MG63 (cell line): ENCODE measurements at regions not wholly inside any gene's neighbourhood (a gene's known extent, or its start where the extent isn't known, plus 50 kb on each side); places are given as distances from the start of the nearest gene placed in this dataset.
"Not testable (repeated sequence)": the region's sequence is repeated elsewhere in the genome, so short reads cannot be mapped to it uniquely, and the experiment has no call there.

Experiments used
- DNase-seq: peaks from one replicate; pipeline ENCODE4 v3.0.0-alpha.2; 2020
- H3K27me3 ChIP-seq: fragments of 250-450 bp; sonication (Bioruptor Pico); 2 replicates; pipeline ENCODE4 v1.5.1; 2020; ENCODE audit warnings: mild to moderate bottlenecking, moderate library complexity
- H3K36me3 ChIP-seq: fragments of 250-450 bp; sonication (Bioruptor Pico); 2 replicates; pipeline ENCODE4 v1.5.1; 2020; ENCODE audit warnings: mild to moderate bottlenecking, moderate library complexity
- H3K4me3 ChIP-seq: fragments of 250-450 bp; sonication (Bioruptor Pico); 2 replicates; pipeline ENCODE4 v1.5.1; 2020; ENCODE audit warnings: mild to moderate bottlenecking, moderate library complexity
- H3K9me3 ChIP-seq: fragments of 250-450 bp; sonication (Bioruptor Pico); 2 replicates; pipeline ENCODE4 v1.5.1; 2020; ENCODE audit warnings: mild to moderate bottlenecking, moderate library complexity

DNA sequence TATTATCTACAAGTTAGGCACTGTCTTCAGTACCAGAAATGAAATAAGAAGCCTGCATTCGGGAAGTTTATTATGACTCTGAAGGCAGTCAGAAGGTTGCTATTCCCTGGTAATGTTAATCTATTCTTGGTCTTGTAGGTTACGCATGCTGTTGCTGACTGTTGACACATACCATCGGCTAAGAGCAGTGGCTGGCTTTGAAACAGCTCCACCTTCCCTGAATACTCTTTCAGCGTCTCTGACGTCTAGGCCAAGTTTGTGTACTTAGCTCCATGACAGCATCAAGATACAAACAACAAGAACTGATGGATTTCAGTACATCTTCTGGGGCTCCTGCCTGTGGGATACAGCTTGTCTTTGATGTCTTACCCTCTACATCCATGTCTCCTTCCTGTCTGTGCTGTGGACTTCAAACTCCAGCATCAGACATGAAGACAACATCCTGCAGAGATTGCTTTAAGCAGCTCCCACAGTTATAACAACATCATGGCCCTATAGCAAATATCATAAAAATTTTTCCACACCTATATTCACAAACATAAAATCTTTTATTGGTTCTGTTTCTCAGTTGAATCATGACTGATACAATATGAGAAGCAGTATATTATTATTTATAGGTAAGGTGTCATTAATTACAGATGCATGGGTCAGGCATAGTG lies 151.5 kb upstream of the FAM240B start:
- DNase-seq, H3K36me3 ChIP-seq, H3K27me3 ChIP-seq, H3K4me3 ChIP-seq, H3K9me3 ChIP-seq: not testable (repeated sequence)

DNA sequence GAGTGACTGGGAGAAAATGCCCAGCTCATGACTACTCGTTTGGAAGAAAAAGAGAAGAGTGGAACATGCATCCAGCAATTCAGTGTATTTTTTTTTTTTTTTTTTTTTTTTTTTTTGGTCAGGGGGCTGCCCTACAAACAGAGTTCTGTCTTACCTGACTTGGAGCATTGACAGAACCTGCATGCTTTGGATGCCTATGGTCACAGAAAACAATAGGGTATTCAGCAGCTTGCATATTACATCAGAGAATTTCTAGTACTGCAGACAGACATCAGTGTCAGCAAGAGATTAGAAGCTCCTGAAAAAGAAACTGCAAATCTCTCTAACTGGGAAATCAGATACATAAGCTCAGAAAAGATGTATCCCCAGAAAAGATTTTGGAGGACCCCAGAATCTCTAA lies 139.9 kb upstream of the FAM240B start:
- H3K27me3 ChIP-seq, H3K36me3 ChIP-seq, H3K4me3 ChIP-seq, DNase-seq, H3K9me3 ChIP-seq: not testable (repeated sequence)

DNA sequence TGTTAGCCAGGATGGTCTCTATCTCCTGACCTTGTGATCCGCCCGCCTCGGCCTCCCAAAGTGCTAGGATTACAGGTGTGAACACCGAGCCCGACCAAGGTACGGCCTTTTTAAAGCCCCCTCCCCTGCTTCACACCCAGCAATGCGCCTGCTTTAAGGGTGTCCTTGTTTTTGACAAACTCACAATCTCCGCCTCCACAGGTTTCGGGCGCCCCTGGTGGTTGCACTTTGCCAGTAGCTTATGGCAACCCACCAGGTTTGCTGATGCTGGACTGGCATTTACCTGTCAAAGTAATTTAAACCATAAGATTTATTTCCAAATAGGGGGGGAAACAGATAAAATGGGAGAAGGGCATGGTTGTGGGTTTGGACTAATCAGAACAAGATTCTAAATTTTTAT lies 129.0 kb upstream of the FAM240B start:
- not testable (repeated sequence) for H3K4me3 ChIP-seq, H3K36me3 ChIP-seq, H3K27me3 ChIP-seq, DNase-seq, H3K9me3 ChIP-seq

DNA sequence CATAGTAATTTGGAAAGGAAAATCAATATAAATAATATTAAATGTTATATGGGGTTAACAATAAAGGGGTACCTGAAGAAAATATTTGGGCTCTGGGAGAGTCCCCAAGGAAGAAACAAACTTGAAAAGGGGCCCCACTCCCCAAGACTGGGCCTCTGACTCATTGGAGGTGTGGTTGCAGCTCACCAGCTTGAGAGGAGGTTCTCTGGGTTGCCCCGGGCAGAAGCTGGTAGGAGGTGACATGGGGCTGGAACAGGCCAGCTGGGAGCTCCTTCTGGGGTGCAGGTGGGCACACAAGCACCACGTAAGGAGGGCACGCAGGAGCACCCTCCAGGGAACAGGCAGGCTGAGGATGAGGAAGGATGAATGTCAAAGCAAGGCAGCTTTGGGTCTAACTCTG lies 120.3 kb upstream of the FAM240B start:
- not testable (repeated sequence) for H3K4me3 ChIP-seq, H3K27me3 ChIP-seq, DNase-seq, H3K36me3 ChIP-seq, H3K9me3 ChIP-seq

DNA sequence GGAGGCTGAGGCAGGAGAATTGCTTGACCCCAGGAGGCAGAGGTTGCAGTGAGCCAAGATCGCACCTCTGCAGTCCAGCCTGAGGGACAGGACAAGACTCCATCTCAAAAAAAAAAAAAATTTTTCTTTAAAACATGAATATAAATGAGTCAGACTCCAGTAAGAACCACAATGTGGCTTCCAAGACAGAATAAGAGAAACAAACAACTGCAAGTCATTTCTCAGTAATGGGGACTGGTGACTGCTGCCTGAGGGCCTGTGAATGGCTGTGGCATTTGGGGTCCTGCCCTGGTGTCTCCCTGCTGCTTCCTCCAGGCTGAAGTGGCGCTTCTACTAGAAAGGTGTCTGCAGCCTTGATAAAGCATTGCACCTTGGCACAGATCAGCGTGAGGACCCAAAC lies 113.8 kb upstream of the FAM240B start:
- not testable (repeated sequence) for H3K36me3 ChIP-seq, H3K9me3 ChIP-seq, H3K27me3 ChIP-seq, H3K4me3 ChIP-seq, DNase-seq

DNA sequence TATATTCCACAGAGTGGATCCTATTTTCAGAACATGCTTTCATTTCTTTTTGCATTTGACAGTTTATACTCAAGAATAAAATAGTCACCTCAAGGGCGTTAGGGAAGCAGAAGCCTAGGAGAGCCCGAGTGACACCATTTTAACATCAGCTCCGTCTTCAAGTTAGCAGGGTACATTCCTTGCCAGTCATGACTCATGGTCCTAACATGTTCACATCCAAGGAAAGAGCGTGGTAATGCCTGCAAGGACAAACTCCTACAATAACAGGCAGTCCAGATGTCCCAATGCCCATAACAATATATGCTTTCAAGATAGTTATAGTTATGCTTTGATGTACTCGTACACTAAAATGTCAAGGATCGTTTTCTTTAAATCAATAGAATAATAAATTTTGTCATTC lies 93.9 kb upstream of the FAM240B start:
- H3K27me3 ChIP-seq, H3K9me3 ChIP-seq, H3K4me3 ChIP-seq, H3K36me3 ChIP-seq: not testable (repeated sequence)
- DNase-seq = peak; percentile 2

DNA sequence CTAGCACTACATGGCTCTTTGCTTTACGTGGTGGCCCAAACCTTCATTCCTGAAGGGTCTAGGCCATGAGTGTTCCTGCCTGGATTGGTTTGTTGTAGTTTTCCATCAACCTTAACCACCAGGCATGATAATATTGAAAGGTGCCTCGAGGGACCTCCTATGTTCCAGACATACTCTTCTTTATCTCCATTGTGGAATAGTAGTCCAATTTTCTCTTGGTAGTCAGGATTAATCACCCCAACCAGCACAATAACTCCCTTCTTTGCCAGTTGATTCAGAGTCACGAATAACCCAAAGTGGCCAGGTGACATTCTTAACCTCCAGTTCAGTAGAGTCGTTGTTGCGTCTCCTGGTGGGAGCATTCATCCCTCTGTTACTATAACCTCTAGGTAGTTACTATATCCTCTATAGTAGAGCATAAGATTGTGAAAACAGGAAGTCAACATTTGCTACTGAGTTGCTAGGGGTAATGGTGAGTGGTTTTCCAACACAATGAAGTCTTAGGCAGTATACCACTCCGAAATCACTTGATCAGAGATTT lies 88.1 kb upstream of the FAM240B start:
- H3K36me3 ChIP-seq, H3K27me3 ChIP-seq, DNase-seq, H3K9me3 ChIP-seq, H3K4me3 ChIP-seq: not testable (repeated sequence)

DNA sequence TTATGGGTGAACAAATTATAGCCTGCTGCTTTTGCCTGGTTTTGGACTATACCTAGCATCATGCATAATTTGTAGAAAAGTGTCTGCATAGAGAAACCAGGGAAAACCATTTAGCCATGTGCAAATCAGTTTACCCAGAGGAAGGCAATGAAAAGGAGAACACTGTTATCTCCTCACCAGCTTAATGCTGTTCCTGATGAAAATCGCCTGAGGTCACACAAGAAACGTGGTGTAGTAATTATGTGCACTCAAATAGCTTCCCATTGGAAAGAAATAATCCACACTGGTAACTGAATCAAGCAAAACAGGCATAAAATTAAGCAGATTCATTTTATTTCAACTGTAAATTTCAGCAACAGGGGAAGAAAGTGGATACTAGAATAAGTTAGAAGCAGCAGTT lies 51.7 kb upstream of the FAM240B start:
- Histone ChIP-seq H3K4me3 (no peak overlapping the region), H3K36me3 (no peaks in the 10 kb centered on the region), H3K27me3 (no peaks in the 10 kb centered on the region), H3K9me3 (0 out of 2 replicates have a peak, but pooled peaks cover 2% of the 10 kb centered on the region)
- no peak for DNase-seq
